Spleen (tissue), 7 donors: ENCODE measurements at regions not wholly inside any gene's neighbourhood (a gene's known extent, or its start where the extent isn't known, plus 50 kb on each side); places are given as distances from the start of the nearest gene placed in this dataset.

ENCODE experiments used
- CTCF ChIP-seq, 11 experiments: fragments of 200-600 bp in 7 of 11; fragments of 450-650 bp in 4 of 11; sonication (generic) in 4 of 11; IDR thresholded peaks in 8 of 11; conservative IDR thresholded peaks in 3 of 11; 1 replicate in 7 of 11; 2 replicates in 4 of 11; pipeline versions ENCODE4 v1.4.0 to v1.8.0; 2016 to 2021; ENCODE audit warnings: antibody characterized with exemption in 11 of 11, inconsistent platforms in 4 of 11, mild to moderate bottlenecking in 1 of 11
- POLR2A ChIP-seq, 3 donors: fragments of 450-650 bp; IDR thresholded peaks; one replicate each; pipeline ENCODE4 v1.5.1; 2017; ENCODE audit warnings: antibody characterized with exemption in 3 of 3, mild to moderate bottlenecking in 1 of 3
- POLR2AphosphoS5 ChIP-seq, 3 donors: sonication (generic); formaldehyde crosslinking; IDR thresholded peaks; one replicate each; pipeline ENCODE4 v1.5.1; 2017; ENCODE audit warnings: antibody characterized with exemption in 3 of 3
- donor health status: DM: no; HTN: no; CAD: no; lungs with moderate emphysema.
- donor health status: DM: no; HTN: no; CAD: no.
- donor health status: DM: no; HTN: no; CAD: no.

GRCh38 chr13:53447456-53447855 lies 418.8 kb downstream of the OLFM4 start:
- TF ChIP-seq CTCF (IDR thresholded peaks at IDR 0.05 in 8 of 11, conservative IDR thresholded peaks at IDR 0.05 in 3 of 11) (no peak), POLR2A (IDR thresholded peaks at IDR 0.05) (no peak), POLR2AphosphoS5 (IDR thresholded peaks at IDR 0.05) (no peak)
